ENCODE measurements at regions not wholly inside any gene's neighbourhood (a gene's known extent, or its start where the extent isn't known, plus 50 kb on each side); places are given as distances from the start of the nearest gene placed in this dataset.

DNA sequence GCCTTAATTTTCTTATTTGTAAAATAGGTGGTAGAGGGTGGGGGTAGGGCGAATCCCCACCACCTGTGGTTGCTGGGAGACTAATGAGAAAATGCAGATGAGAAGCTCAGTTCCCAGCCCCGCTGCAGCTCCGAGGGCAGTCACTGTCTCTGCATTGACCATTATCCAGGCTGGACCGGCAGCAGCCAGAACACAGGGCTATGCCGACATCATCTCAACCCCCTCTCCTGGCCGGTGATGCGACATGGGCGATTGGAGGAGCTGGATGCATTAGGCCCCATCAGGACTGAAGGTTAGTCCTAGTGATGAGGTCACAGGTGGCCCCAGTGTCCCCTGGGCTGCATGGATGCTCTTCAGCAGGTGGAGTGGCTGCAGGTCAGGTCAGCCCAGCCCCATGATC is 412.4 kb downstream of the CTTN start:
- no peak for DNase-seq

DNA sequence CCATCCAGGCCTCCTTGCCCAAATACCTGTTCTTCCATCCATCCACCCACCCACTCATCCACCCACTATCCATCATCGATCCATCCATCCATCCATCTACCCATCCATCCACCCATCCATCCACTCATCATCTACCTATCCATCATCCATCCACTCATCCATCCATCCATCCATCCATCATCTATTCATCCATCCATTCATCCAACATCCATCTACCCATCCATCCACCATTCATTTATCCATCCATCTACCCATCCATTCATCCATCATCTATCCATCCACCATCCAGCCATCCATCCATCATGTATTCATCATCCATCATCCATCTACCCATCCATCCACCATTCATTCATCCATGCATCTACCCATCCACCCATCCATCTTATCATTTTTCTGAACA is 413.2 kb downstream of the CTTN start:
- no peak for DNase-seq

GRCh38 chr11:70811915-70812314 is 413.6 kb downstream of the CTTN start:
- no peak for DNase-seq

DNA sequence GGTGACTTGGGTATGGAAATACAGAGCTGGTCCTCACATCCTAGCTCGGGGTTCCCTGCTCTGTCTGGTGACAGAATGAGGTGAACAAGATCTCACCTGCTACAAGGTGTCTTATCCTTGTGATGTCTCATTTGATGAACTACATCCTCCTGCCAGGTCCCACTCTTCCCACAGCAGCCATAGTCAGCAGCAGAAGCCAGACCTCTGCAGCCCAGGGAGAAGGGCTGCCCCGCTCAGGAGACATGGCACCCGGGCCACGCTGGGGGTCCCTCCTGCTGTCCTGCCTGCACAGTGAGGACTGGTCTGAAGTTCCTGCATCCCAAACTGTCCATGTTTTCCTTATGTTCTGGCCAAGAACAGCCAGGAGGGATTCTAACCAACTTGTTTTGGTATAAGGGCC is 414.1 kb downstream of the CTTN start:
- no peak for DNase-seq

GRCh38 chr11:70813651-70814050 is 415.3 kb downstream of the CTTN start:
- no peak for DNase-seq

DNA sequence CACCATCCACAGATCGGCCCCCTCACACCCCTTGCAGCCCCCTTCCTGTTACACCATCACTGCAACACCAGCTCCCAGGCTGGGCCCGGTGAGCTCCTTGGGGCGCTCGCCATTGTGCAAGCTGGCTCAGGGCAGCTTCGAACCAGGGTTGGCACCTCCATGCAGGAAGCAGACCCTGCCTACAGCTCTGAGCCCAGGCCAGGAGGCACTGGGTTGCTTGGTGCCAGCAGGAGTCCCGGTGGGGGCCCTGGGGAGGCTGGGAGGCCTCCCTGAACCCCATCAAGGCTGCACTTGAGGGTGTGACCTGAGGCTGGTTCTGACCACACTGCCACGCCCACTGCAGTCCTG is 417.1 kb downstream of the CTTN start:
- DNase-seq = no peak

- DNase-seq = no peak
Measured at GRCh38 chr11:70816156-70816678, 417.9 kb downstream of the CTTN start.

GRCh38 chr11:70818351-70818750 is 420.0 kb downstream of the CTTN start:
- DNase-seq = no peak

- no peak for DNase-seq
Measured at GRCh38 chr11:70819022-70819421, 420.7 kb downstream of the CTTN start.

GRCh38 chr11:70820311-70820710 is 422.0 kb downstream of the CTTN start:
- DNase-seq = no peak

GRCh38 chr11:70820712-70821111 is 422.4 kb downstream of the CTTN start:
- DNase-seq = no peak

- no peak for DNase-seq
Measured at GRCh38 chr11:70823771-70824170, 425.4 kb downstream of the CTTN start.

DNA sequence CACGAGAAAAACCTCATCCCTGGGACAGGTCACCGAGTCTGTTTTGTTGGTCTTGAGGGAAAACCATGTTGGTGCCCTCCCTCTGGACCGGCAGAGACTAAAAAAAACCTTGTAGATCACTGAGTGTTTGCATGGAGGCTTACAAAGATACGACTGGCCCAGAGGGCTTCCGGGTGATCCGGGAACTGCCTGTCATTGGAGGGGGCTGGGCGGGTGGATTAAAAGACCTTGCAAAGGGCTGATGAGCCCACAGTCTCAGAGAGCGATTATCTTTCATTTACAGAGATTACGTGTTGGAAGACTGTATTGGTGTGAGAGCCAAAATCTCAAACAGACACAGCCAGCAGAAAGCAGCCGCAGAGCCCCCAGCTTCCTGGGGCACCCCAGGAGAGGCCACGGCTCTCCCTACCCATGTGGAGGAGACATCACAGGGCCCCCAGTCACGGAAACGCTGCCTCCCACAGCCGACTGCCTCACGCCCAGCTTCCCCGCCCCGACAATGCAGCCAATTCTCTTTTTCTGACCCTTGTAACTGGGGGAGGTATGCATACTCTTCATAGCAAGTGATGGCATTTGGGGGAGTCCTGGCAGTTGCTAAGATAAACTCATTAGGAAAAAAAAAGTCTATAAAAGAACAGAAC is 426.4 kb downstream of the CTTN start:
- no peak for DNase-seq

DNA sequence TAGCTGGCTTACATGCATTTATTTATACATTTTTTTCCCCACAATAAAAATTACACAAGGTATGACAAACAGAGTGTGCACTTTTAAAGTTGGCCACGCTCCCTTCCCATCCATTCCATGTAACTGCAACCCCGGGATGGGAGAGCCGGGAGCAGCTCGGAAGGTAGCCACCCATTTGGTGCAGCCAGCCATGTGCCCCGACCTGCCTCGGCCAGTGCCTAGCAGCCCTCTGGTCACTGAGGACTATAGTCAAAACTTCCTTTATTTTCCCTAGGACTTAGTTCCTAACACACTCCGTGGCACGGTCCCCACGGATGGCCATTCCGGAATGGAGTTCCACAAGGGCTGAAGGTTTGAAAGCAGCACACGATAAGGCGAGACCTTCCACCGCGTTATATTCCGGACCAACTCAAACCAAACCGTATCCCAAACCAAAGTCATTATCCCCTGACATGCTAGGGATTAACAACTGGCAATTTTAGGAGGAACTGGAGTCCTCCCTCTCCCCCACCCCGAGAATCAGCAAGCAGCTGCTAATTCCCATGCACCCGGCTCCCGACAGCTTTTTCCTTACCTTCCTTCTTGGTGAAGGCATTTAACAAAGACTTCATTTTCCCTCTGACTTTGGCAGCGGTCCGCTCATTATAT is 426.4 kb downstream of the SHANK2 start:
- DNase-seq = no peak

DNA sequence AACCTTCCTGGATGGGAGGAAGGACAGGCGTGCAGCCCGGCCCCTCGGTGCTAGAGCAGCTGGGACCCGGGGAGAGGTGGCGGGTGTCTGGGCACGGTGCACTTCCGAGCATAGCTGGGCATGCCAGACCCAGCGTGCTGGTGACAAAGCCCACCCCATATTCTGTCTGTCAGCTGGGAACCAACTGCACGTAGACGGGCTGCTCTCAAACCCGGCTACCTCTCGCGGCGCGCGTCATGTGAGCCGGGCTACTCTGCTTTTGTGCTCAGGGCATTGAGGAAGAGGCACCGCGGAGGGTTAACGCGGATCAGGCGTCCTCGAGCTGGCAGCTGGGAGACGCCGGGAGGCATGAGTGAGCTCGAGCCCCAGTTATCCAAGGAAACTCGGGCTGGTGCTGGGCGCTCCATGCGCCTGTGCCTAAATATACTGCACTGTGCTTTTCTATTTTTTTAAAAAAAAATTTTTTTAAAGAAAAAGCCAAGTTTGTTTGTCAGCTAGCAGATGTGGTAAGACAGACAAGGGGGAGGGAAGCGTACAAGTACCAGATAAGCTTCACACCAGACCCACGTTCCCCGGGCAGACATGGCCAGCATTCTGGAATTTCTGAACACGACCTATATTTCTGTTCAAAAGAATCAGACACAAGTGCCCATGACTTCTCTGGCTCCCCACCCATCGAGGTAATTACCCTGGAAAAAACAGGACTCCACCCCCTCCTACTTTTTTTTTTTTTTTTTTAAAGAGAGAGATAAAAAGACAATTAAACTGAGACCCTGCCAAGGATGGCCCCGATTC is 425.6 kb downstream of the SHANK2 start:
- DNase-seq = no peak

DNA sequence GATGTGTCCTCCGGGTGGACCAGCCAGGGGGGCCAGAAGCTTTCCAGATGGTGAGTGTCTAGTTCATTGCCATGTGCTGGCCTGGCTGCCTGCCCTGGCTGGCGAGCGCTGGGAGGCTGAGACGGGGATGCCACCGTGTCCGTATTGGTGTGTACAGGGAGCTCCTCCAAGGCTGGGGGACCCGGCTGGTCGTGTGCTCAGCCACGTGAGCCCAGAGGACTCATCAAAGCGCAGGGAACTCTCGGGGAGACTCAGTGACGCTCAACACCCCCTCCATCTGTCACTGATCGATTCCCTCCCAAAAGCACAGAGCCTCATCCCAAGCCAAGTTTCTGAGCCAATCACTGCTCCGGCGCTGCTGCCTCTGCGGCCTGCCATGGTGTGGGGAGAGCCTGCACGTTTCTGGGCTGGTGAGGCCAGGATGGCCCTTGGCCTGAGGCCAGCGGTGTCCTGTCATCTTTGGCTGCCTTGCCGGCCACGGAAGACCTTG is 423.7 kb downstream of the SHANK2 start:
- no peak for DNase-seq

GRCh38 chr11:70829134-70829885 is 423.1 kb downstream of the SHANK2 start:
- DNase-seq = no peak

DNA sequence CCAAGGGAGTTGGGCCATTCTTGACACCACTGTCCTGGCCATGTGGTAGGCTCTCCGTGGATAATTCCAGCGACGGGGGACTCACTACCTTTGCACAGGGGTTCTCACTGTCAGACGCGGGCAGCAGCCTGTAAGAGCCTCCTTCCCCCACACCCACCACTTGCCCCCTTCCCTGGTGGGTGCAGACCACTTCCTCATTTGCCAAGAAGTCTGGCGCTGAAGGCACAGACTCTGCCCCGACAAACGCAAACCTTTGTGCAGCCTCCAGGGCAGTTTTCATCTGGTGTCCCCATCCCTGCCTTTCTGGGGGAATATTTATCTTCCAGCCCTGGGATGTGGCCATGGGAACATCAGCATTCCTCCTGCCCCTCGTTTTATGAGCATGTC is 422.5 kb downstream of the SHANK2 start:
- no peak for DNase-seq

- no peak for DNase-seq
Measured at GRCh38 chr11:70833011-70833410, 419.4 kb downstream of the SHANK2 start.

DNA sequence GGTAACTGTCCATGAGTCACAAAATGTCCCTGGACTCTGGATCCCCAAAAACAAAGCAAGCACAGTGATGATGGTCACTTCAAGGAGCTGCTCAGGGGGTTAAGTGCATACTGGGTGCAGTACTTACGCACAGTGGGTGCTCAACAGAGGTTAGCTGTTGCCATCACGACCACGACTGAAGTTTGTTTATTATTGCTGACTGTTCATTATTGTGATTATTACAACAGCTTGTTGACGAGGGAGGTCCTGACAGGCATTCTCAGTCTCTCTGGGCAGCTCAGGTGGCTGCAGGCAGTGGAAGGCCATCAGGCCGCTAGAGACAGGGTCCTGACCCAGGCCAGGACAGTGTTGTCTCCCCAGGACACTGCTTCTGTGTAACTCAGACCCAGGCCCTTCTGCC is 418.8 kb downstream of the SHANK2 start:
- DNase-seq = no peak

- no peak for DNase-seq
Measured at GRCh38 chr11:70834277-70834940, 418.0 kb downstream of the SHANK2 start.

GRCh38 chr11:70834984-70835560 is 417.3 kb downstream of the SHANK2 start:
- no peak for DNase-seq
